Muscle of back (tissue), 3 donors: ENCODE measurements at regions not wholly inside any gene's neighbourhood (a gene's known extent, or its start where the extent isn't known, plus 50 kb on each side); places are given as distances from the start of the nearest gene placed in this dataset.
"Not testable (repeated sequence)": the region's sequence is repeated elsewhere in the genome, so short reads cannot be mapped to it uniquely, and the experiment has no call there.

Experiments used
- DNase-seq, 3 donors: peaks; one replicate each; pipeline versions ENCODE4 v3.0.0 to v3.0.0-alpha.2; 2013

DNA sequence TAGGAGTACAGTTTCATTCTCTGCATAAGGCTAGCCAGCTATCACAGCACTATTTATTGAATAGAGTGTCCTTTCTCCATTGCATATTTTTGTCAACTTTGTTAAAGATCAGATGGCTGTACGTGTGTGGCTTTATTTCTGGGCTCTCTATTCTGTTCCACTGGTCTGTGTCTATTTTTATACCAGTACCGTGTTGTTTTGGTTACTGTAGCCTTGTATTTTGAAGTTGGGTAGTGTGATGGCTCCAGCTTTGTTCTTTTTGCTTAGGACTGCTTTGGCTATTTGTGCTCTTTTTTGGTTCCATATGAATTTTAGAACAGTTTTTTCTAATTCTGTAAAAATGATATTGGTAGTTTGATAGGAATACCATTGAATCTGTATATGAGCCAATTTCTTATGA, 182.1 kb upstream of the DIAPH2 start:
- DNase-seq: no peak

DNA sequence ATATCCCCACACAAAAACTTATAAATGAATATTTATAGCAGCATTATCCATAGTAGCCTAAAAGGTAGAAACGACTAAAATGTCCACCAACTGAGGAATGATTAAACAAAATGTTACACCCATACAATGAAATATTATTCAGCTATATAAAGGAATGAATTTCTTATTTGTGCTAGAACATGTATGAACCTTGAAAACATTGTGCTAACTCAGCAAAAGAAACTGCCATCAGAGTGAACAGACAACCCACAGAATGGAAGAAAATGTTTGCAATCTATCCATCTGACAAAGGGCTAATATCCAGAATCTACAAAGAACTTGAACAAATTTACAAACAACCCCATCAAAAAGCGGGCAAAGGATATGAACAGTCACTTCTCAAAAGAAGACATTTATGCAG, 155.3 kb upstream of the DIAPH2 start:
- not testable (repeated sequence) for DNase-seq

GRCh38 chrX:96538104-96538725, 146.4 kb upstream of the DIAPH2 start:
- no peak for DNase-seq

DNA sequence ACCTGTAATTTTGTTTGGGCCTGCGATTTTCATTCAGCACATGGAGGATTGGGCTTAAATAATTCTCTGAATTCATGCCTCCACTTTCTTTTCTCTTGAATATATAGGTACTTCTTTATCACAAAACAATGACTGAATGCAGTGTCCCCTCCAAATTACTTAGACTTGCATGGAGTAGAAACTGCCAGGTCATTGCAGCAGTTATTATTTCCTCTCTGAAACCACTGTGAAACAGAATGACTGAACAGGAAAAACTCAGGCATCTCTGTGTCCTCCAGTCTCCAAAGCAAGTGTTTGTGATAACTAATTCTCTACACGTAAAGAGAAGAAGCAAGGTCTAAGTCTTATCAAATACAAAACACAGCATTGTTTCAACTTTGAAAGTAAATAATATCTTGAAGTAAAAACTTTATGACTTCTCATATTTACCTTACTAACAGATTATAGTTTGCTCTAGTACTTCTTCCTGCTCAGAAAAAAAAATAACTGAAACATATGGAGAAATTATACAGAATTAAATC, 144.5 kb upstream of the DIAPH2 start:
- no peak for DNase-seq

DNA sequence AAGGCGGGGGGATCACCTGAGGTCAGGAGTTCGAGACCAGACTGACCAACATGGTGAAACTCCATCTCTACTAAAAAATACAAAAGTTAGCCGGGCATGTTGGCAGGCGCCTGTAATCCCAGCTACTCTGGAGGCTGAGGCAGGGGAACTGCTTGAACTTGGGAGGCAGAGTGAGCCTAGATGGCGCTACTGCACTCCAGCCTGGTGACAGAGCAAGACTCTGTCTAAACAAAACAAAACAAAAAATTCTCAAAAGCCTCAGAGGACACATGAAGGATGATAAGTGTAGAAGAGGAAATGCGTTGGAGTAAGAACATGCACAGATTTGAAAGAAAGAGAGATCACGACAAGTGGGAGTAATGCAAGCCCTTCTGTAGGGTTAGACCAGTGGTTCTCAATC, 138.4 kb upstream of the DIAPH2 start:
- not testable (repeated sequence) for DNase-seq

DNA sequence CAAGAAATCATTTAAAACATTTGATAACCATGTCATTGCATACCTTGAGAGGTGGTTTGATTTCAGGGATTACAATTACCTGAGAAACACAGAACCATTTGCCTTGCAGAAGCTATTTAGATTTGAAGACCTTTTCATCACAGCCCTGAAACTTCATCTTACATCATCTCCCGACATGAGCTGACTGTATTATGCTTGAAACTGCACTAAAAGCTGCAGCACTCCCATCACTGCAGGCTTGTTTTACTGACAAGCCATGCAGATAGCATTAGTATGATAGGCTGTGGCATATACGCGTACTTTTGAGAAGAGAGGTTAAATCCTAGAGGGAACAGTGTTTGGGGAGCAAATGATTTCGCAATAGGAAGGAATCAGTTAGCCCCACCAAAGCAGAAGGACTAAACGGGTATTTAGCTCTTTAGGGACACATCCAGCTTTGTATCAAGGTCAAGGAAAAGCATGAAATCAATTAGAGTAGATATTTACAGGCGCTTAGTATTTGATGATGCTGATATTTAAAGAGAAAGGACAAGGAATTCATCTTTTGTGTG, 133.2 kb upstream of the DIAPH2 start:
- no peak for DNase-seq

GRCh38 chrX:96556886-96557285, 127.8 kb upstream of the DIAPH2 start:
- peak in 2 of 3 donors; percentile 17 to 52 for DNase-seq

DNA sequence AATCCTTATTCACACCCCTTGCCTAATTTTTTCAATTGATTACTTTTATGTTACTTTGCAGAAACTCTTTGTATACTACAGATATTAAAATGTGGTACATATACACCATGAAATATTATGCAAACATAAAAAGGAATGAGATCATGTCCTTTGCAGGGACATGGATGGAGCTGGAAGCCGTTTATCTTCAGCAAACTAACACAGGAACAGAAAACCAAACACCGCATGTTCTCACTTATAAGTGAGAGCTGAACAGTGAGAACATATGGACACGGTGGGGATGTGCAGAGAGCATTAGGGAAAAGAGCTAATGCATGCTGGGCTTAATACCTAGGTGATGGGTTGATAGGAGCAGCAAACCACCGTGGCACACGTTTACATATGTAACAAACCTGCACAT, 123.5 kb upstream of the DIAPH2 start:
- DNase-seq: not testable (repeated sequence)

DNA sequence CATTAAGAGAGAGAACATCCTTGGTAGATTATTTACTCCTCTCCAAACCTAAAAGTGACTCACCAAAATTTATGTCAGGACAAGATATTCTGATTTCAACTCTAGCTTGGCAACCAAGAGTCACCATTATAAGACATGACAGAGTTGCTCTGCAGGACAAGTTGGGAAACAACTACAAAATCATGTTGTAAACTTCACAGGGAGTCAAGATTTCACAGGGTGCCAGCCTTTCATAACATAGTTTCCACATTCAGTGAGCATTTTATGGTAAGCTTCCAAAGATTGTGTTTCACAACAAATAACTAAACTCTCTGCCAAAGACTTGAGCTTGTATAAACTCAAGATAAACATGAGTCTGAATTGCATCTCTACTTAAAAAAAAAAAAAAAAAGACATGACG, 121.0 kb upstream of the DIAPH2 start:
- peak in 1 of 3 donors; percentile 25 for DNase-seq

DNA sequence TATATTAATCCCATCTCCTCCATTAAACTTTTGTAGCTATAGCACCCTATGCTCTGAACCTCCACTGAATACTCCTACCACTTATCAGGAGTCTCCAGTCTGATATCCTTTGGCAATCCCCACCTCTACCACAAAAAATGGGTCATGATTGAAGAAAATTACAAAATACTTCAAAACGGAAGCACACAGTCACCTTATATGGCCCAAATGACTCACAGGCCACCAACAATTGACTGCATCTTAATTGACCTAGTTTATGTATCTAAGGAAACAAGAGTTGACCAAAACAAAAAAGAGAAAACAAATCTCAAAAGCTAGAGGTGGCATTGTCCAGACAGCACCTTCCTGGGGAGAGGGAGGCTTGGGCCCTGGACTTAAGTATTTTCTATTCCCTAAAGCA, 120.0 kb upstream of the DIAPH2 start:
- DNase-seq: no peak

DNA sequence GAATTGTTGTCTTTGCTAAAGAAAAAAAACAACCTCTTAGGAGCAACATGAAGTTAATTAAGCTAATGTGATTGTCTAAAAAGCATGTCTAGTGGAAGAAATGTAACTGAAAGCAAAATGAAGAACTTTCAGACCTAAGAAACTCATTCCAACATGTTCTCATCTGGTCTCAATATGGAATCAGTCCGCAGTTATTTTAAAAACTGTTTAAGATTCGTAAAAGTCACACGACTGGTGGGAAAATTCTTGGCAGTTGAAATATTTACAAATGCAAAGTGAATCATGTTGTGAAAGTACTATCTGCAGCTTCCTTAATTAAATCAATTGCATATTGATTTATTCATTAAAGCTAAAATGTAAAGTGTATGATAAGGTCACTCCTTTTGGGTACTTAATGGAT, 117.8 kb upstream of the DIAPH2 start:
- DNase-seq: no peak

DNA sequence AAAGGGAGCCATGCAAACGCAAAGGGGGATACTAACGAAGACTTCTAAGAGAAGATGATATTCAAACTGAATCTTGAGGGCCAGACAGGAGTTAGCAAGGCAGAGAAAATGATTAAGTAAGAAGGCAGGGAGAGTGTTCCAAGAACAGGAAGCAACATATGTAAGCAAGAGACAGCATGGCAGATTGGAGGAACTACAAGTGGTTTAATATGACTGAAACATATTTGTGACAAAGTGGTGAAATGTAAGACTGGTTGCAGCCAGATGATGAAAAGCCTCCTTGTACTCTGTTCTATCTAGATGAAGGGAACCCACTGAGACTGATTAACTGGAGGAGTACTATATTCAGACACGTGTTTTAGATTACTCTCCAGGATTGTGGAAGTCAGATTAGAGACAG, 116.6 kb upstream of the DIAPH2 start:
- DNase-seq: no peak

DNA sequence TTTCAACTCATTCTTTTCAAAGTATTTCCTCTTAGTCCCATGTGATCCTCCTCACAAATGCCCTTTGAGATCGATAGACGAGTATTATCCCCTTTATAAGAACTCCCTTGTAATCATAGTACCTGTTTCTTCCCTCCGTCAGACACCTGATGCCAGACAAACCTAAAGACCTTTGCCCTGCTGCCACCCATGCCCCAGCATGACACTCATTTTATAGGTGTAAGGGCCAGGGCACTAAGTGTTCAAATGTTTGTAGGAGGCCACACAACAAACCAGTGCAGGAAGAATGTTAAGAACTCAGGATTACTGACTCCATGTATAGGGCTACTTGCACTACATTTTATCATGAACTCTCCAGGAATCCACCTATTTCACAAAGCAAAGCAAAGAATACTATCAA, 115.6 kb upstream of the DIAPH2 start:
- no peak for DNase-seq

DNA sequence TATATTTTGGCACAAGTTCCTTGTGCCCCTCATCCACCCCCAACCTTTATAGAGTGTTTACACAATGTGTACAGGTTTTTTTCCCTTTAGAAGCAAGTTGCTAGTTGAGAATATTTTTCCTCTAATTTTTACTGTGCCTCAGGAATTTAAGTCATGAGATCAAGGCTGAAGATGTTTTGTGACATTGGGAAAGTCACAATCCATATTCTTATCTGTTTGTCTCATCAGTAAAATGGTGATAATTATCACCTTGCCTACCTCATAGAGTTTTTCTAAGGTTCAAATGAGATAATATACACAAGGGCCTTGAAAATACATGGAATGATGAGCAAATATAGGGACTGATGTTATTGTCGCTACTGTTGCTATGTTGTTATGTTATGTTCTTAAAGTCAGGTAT, 109.6 kb upstream of the DIAPH2 start:
- DNase-seq: no peak

DNA sequence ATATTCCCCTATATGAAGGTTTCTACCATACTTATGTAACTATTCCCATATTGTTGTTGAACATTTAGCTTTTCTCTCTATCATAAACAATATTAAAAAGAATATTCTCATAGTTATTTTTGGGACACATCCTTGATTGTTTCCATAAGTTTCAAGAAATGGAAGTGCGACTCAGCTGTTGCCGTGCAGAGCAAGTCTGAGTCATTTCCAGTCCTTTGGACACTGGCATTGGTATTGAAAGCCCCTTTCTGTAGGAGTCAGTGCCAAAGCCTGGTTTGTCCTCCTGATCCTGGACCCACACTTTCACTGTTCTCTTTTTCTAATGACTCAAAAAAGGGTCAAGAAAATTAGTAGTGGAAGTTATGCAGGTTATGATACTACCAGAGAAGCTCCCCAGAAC, 108.3 kb upstream of the DIAPH2 start:
- no peak for DNase-seq

DNA sequence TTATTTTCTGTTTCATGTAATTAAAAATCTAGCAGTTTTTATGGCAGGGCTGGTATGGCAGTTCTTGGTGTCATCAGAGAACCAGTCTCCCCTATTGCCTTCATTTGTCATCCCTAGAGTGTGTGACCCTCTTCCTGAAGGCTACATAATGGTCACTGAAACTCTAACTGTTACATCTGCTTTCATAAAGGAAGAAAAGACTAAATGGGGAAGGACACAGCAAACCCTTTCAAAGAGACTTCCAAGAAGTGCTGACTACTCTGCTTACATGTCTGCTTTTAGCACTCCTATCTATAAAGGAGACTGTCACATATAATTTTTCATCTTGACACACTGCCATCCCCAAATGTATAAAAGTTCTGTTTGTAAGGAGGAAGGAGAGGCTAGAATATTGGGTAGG, 105.9 kb upstream of the DIAPH2 start:
- no peak for DNase-seq

DNA sequence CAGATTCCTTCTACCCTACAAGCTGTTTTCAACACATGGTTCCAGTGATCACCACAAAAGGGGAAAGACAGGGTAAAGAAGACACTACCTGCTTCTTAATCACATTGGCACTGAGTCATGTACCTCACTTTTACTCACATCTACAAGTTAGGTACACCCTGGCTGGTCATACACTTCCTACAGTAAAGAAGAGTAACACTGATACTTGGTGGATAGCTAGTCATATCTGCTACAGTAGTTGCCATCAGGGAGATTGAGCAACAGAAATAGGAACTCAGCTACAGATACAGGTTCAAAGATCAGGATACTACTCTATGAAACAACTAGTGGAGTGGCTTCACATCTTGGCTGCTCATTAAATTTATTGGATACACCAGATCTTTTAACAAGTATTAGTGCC, 105.4 kb upstream of the DIAPH2 start:
- DNase-seq: no peak

- DNase-seq: no peak
Observed at GRCh38 chrX:96590403-96590802, 94.2 kb upstream of the DIAPH2 start.

GRCh38 chrX:96591421-96591820, 93.2 kb upstream of the DIAPH2 start:
- DNase-seq: no peak

- not testable (repeated sequence) for DNase-seq
Observed at GRCh38 chrX:96597847-96598246, 86.8 kb upstream of the DIAPH2 start.

GRCh38 chrX:96611619-96612362, 72.9 kb upstream of the DIAPH2 start:
- DNase-seq: peak; percentile 13 to 21 (median 13)

GRCh38 chrX:96615448-96615847, 69.2 kb upstream of the DIAPH2 start:
- DNase-seq: no peak

DNA sequence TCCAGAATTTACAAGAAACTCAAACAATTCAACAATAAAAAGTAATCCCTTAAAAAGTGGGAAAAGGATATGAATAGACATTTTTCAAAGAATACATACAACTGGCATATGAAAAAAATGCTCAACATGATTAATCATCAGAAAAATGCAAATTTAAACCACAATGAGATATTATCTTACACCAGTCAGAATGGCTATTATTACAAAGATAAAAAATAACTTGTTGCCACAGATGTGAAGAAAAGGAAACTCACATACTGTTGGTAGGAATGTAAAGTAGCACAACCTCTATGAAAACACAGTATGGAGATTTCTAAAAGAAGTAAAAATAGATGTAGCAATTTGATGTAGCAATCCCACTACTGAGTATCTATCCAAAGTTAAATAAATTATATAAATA, 65.1 kb upstream of the DIAPH2 start:
- DNase-seq: no peak
